Lower leg skin (tissue), 4 donors: ENCODE measurements at regions not wholly inside any gene's neighbourhood (a gene's known extent, or its start where the extent isn't known, plus 50 kb on each side); places are given as distances from the start of the nearest gene placed in this dataset.

ENCODE experiments used
- DNase-seq, 2 donors: peaks; one replicate each; pipeline ENCODE4 v3.0.0-alpha.2; 2019; ENCODE audit warnings: low spot score in 2 of 2
- H3K4me3 ChIP-seq: fragments of 200-600 bp; sonication (generic); 2 replicates; pipeline ENCODE4 v1.5.1; 2017; ENCODE audit warnings: mild to moderate bottlenecking, low read depth; ENCODE audit not compliant: poor library complexity, severe bottlenecking
- POLR2A ChIP-seq, 2 donors: fragments of 450-650 bp; IDR thresholded peaks; one replicate each; pipeline ENCODE4 v1.6.1; 2016 to 2017; ENCODE audit warnings: antibody characterized with exemption in 2 of 2, mild to moderate bottlenecking in 1 of 2, moderate library complexity in 1 of 2
- WGBS, 2 donors: methylation state at CpG; one replicate each; pipeline ENCODE4 v1.1.5; 2018; 5-methylcytosine and 5-hydroxymethylcytosine counted together
- intact Hi-C: fragments of 100-400 bp; cut with DNase I; formaldehyde crosslinking; loops from one replicate; pipeline ENCODE4 v1.15.0; 2023; ENCODE audit warnings: low total_unique reads
- TF ChIP-seq, protein P1 (sequence below), 3 donors: fragments of 450-650 bp; IDR thresholded peaks; one replicate each; pipeline ENCODE4 v1.5.1; 2016; ENCODE audit warnings: antibody characterized with exemption in 3 of 3, mild to moderate bottlenecking in 3 of 3, moderate library complexity in 2 of 3

DNA sequence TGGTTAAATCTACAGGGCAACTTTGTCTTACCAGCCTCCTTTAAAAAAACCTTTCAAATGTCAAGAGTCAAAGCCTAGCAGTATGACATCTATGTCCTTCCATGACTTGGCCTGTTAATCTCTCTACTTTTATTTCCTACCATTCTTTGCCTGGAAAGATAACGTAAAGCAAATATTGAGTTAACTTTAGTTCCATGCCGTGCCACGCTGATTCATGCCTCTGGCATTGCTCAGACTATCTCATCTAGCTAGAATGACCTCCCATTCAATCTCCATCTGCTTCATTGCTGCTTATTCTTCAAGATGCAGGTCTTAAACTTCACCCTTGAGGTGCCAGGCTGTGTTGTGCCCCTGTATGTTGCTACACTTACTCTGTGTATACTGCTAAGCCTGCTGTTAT, 729.8 kb downstream of the EFNA5 start:
- DNase-seq: no peak

DNA sequence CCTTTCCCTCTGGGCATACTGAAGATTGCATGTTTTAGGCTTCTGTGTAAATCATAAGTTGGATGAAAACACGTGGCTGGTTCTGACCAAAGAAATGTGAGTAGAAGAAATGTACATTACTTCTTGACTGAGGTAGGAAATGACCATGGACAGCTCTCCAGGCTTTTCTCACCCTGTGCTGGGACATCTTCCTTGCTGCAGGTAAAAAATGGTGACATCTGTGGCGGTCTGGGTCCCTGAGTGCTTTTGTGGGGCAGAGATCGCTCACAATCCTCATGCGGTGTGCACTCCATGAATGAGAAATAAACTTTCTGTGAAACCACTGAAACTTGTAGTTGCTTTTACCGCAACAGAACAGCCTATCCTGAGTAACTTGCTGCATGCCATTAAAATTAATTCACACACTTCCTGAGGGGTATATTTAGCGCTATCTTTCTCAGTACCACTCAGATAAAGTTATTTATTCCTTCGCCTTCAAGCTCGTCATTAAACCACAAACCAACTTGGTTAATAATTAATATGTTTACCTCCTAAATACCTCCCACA, 730.4 kb downstream of the EFNA5 start:
- intact Hi-C loops: no loop called here
- DNase-seq: no peak
- TF ChIP-seq POLR2A (IDR thresholded peaks at IDR 0.05): no peak
- TF ChIP-seq, protein P1, sequence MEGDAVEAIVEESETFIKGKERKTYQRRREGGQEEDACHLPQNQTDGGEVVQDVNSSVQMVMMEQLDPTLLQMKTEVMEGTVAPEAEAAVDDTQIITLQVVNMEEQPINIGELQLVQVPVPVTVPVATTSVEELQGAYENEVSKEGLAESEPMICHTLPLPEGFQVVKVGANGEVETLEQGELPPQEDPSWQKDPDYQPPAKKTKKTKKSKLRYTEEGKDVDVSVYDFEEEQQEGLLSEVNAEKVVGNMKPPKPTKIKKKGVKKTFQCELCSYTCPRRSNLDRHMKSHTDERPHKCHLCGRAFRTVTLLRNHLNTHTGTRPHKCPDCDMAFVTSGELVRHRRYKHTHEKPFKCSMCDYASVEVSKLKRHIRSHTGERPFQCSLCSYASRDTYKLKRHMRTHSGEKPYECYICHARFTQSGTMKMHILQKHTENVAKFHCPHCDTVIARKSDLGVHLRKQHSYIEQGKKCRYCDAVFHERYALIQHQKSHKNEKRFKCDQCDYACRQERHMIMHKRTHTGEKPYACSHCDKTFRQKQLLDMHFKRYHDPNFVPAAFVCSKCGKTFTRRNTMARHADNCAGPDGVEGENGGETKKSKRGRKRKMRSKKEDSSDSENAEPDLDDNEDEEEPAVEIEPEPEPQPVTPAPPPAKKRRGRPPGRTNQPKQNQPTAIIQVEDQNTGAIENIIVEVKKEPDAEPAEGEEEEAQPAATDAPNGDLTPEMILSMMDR (IDR thresholded peaks at IDR 0.05): no peak
- WGBS, 2 donors: 83 to 89% methylated on average over 8 of the region's 8 CpGs
- no peak overlapping the region for H3K4me3 ChIP-seq

More for the DNA sequence above, 729.8 kb downstream of the EFNA5 start:
- intact Hi-C loops: no loop called here
- TF ChIP-seq, protein P1 (IDR thresholded peaks at IDR 0.05): no peak
- TF ChIP-seq POLR2A (IDR thresholded peaks at IDR 0.05): no peak
- whole genome bisulfite sequencing, 2 donors: 79% methylated on average over 3 of the region's 3 CpGs
- no peak overlapping the region for H3K4me3 ChIP-seq

DNA sequence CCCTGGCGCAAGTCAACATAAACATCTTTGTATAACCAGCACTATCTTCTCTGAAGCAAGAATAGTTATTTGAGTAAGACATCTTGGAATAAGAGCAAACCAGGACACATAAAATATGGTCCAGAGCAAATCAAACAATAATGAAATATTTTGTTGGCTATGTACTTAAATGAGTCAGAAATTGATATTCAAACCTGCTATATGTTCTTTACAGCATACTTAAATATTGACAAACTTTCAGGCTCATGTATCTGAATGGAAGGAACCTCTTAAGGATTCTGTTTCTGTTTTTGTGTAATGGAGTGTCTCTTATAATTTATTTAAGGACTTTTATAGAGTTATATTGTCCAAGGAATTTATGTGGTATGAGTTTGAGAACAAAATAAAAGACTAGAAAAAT, 747.3 kb downstream of the EFNA5 start:
- TF ChIP-seq, protein P1 (IDR thresholded peaks at IDR 0.05): no peak
- no peak for TF ChIP-seq POLR2A (IDR thresholded peaks at IDR 0.05)
- no peak overlapping the region for H3K4me3 ChIP-seq
- 76 to 84% methylated on average over 1 of the region's 1 CpG for WGBS, 2 donors
- intact Hi-C loops: no loop called here
- no peak for DNase-seq

DNA sequence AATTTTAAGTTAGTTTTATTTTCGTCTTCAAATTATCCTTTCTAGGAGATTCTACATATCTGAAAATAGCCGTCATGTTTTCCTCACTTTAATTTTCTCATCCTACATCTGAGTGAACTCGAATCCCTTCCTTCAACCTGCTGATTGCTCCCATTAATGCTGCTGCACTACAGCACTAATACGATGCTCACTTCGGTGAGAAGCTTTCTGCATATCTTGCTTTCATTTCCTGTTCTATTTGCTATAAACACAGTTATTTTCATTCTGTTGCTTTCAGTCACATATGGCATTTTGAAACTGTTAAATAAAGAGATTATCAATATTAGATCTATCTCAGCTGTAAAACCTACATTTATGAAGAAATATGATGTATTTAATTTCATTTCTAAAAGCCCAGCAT, 749.2 kb downstream of the EFNA5 start:
- 75 to 81% methylated on average over 5 of the region's 5 CpGs for WGBS, 2 donors
- no peak for DNase-seq
- H3K4me3 ChIP-seq: no peak overlapping the region
- intact Hi-C loops: no loop called here
- no peak for TF ChIP-seq POLR2A (IDR thresholded peaks at IDR 0.05)
- TF ChIP-seq, protein P1 (IDR thresholded peaks at IDR 0.05): no peak

DNA sequence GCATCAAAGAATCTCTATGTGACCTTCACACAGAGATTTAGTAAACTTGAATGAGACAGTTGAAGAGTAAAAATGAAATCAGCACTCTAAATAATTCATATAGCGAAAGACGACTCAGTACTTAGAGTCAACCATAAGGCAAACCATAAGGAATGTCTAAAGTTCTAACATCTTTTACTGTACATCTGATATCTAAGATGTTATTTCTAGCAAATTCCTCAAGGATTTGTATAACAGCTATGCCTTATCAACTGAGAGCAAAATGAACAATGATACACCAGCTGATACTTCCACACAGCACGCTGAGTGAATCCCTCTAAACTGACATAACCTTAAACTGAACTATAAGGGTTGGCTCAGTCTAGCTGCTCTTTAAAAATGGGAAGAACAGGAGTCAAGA, 760.3 kb downstream of the EFNA5 start:
- TF ChIP-seq, protein P1 (IDR thresholded peaks at IDR 0.05): no peak
- no peak for TF ChIP-seq POLR2A (IDR thresholded peaks at IDR 0.05)
- no peak overlapping the region for H3K4me3 ChIP-seq
- intact Hi-C loops: no loop called here
- 96% methylated on average over 3 of the region's 3 CpGs for WGBS, 2 donors
- no peak for DNase-seq

DNA sequence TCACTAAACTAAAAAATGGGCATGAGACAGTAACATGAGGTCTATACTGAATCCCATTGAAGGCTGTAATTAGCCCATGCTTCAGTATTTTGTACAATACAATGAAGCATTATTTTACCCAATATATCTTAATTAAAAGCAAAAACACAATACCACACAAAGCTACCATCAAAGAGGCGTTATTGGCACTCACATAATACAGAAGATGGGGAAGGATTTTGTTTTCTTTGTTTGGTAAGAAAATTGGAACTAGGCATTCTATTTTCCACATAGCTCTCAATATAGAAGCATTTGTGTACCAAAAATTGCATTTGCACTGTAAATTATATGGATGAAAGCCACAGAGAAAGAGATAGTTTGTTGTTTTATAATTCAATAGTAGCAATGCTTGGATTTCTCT, 761.0 kb downstream of the EFNA5 start:
- intact Hi-C loops: no loop called here
- TF ChIP-seq, protein P1 (IDR thresholded peaks at IDR 0.05): no peak
- no peak for TF ChIP-seq POLR2A (IDR thresholded peaks at IDR 0.05)
- H3K4me3 ChIP-seq: no peak overlapping the region
- DNase-seq: no peak
- 76 to 93% methylated on average over 1 of the region's 1 CpG for WGBS, 2 donors
